HEK293 (cell line): ENCODE measurements at regions not wholly inside any gene's neighbourhood (a gene's known extent, or its start where the extent isn't known, plus 50 kb on each side); places are given as distances from the start of the nearest gene placed in this dataset.

Source experiments
- HOXA7 ChIP-seq: sonication (generic); formaldehyde crosslinking; IDR thresholded peaks from 2 replicates; pipeline ENCODE4 v1.8.1; 2022; ENCODE audit warnings: missing genetic modification reagents, borderline replicate concordance
- ZBTB10 ChIP-seq: fragments of 450-650 bp; formaldehyde crosslinking; IDR thresholded peaks from 2 replicates; pipeline ENCODE4 v1.5.1; 2016; ENCODE audit warnings: missing biosample characterization, missing genetic modification characterization
- ZNF114 ChIP-seq: fragments of 450-650 bp; formaldehyde crosslinking; IDR thresholded peaks from 2 replicates; pipeline ENCODE4 v1.5.0; 2017; ENCODE audit warnings: missing biosample characterization, missing genetic modification characterization
- ZNF280D ChIP-seq: fragments of 450-650 bp; formaldehyde crosslinking; IDR thresholded peaks from 2 replicates; pipeline ENCODE4 v1.5.1; 2016; ENCODE audit warnings: missing biosample characterization, missing genetic modification characterization
- ZNF341 ChIP-seq: fragments of 450-650 bp; formaldehyde crosslinking; IDR thresholded peaks from 2 replicates; pipeline ENCODE4; 2016; ENCODE audit warnings: low read depth, missing biosample characterization, missing genetic modification characterization
- ZNF76 ChIP-seq: fragments of 450-650 bp; formaldehyde crosslinking; IDR thresholded peaks from 2 replicates; pipeline ENCODE4; 2016; ENCODE audit warnings: low read depth, missing biosample characterization, missing genetic modification characterization, borderline replicate concordance
- ZNF830 ChIP-seq: fragments of 450-650 bp; IDR thresholded peaks from 2 replicates; pipeline ENCODE4 v1.5.0; 2018; ENCODE audit warnings: missing biosample characterization, missing genetic modification characterization, low read depth, mild to moderate bottlenecking, moderate library complexity
- ZXDB ChIP-seq: fragments of 450-650 bp; formaldehyde crosslinking; IDR thresholded peaks from 2 replicates; pipeline ENCODE4 v1.5.1; 2016; ENCODE audit warnings: missing biosample characterization, missing genetic modification characterization
- TF ChIP-seq, protein P1 (sequence below): fragments of 450-650 bp; formaldehyde crosslinking; IDR thresholded peaks from 2 replicates; pipeline ENCODE4 v1.5.1; 2016; ENCODE audit warnings: missing biosample characterization, missing genetic modification characterization

DNA sequence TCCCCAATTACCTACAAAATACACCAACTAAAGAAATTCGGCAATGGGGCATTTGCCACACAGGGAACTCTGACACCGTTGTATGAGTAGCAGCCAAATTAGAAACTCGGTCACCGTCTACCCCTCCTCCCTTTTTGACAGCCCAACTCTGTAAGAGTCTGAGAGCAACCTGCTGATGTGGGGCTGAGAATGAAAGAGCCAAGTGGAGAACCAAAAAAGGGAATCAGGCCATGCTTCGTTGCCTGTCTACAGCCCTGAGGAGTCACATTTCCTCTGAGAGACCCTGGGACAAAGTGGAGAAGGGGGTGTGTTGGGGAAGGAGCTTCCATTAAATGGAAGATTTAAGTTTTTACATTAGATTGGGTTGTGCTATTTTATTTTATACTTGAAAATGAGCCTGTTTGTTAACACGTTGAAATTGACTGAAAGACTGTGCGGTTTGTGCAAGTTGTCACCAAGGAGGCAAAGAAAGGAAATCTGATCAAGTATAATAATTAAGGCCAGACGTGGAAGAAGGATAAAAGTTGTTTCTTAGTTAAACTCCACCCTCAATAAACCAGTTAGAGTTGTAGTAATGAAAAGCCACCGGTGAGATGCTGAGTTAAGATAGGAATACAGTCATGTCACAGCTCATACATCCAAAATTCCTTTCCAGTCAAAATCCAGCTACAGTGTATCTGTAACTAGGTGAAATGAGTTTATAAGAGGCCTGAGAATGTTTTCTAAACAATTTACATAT, 131.7 kb upstream of the CREB1 start:
- TF ChIP-seq, protein P1, sequence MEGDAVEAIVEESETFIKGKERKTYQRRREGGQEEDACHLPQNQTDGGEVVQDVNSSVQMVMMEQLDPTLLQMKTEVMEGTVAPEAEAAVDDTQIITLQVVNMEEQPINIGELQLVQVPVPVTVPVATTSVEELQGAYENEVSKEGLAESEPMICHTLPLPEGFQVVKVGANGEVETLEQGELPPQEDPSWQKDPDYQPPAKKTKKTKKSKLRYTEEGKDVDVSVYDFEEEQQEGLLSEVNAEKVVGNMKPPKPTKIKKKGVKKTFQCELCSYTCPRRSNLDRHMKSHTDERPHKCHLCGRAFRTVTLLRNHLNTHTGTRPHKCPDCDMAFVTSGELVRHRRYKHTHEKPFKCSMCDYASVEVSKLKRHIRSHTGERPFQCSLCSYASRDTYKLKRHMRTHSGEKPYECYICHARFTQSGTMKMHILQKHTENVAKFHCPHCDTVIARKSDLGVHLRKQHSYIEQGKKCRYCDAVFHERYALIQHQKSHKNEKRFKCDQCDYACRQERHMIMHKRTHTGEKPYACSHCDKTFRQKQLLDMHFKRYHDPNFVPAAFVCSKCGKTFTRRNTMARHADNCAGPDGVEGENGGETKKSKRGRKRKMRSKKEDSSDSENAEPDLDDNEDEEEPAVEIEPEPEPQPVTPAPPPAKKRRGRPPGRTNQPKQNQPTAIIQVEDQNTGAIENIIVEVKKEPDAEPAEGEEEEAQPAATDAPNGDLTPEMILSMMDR (tag by site-specific recombination), result no peak
- TF ChIP-seq ZNF830 (tag by site-specific recombination) (no peak), ZNF280D (tag by site-specific recombination) (no peak), ZXDB (tag by site-specific recombination) (no peak), ZNF341 (tag by site-specific recombination) (no peak), ZNF76 (no peak), ZBTB10 (tag by site-specific recombination) (no peak), ZNF114 (tag by site-specific recombination) (no peak), HOXA7 (CRISPR knock-in tag) (no peak)
